Femur (tissue), 1 donor: ENCODE measurements at regions not wholly inside any gene's neighbourhood (a gene's known extent, or its start where the extent isn't known, plus 50 kb on each side); places are given as distances from the start of the nearest gene placed in this dataset.

ENCODE experiments used
- DNase-seq: peaks from one replicate; pipeline ENCODE4 v3.0.0-alpha.2; 2017

DNA sequence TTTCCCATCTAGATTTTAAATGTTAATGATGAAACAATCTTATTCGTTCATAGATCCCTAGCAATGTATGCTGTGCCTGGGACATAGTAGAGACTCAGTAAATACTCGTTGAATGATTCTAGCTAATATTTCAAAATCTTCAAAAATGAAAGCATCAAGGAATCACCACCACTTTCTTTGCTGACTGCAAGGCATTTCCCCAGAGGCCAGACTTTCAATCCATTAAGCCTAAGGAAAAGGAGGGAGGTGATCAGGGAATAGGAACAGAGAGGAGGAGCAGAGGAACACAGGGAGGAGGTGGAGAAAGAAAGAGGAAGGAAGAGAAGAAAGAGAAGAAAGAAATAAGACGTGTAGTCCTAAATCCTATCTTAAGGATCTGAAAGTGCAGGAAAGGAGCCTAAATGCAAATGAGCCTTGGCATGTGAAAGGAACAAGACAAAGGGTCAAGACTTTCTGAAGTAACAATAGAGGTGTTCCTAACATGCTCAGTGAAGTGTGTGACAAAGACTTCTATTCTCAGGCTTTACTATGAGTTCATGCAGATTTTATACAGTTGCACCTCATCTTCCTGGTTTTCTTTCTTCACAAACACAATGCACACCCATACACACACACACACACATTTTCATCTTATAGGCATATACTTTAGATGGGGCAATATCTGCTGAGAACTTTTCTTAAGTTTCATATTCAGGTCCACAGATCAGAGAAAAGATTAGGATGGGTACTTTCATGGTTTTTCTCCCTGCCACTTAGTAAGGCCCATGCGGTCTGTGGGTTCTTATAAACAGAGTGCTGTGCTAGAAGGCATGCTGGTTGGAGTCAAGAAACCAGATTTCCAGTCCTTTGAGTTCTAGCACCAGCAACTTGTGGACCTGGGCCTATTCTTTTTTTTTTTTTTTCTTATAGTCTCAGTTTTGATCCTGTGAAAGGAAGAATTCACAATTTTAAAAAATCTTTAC lies 512.2 kb upstream of the TNC start:
- DNase-seq = no peak

DNA sequence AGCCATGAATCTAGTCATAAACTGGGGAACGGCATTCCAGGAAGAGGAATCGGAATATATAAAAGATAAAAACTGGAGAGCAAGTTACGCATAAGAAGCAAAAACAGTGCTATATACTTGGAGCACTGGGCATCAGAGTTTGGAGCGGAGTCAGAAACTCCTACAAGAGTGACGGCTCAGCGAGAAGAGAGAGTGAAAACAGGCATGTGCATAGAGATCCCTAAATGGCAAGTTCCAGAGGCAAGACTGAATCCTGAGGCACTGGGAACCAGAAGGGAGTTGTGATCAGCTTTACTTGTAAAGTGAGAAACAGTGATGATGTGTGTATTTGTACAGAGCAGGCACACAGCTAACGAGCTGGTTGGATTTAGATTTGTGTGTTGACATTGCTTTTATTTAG lies 514.4 kb upstream of the TNC start:
- DNase-seq = no peak

DNA sequence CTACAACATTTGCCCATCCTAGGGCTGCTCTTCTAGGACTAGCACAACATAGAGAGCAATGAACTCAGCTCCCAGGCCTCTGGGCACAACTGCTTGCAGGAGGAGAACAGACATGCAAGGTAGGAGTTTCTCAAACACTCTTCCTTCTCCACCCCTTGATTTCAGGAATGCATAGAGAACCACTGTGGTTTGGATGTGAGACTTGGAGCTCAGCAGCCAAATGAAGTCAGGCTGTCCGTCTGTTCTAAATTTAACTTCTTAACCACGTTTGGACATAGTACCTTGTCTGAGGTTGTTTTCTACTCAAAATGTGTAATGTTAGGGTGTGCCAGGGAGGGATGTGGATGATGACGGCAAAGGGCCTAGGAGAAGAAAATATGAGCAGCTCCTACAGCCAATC lies 515.1 kb upstream of the TNC start:
- peak; percentile 36 for DNase-seq

DNA sequence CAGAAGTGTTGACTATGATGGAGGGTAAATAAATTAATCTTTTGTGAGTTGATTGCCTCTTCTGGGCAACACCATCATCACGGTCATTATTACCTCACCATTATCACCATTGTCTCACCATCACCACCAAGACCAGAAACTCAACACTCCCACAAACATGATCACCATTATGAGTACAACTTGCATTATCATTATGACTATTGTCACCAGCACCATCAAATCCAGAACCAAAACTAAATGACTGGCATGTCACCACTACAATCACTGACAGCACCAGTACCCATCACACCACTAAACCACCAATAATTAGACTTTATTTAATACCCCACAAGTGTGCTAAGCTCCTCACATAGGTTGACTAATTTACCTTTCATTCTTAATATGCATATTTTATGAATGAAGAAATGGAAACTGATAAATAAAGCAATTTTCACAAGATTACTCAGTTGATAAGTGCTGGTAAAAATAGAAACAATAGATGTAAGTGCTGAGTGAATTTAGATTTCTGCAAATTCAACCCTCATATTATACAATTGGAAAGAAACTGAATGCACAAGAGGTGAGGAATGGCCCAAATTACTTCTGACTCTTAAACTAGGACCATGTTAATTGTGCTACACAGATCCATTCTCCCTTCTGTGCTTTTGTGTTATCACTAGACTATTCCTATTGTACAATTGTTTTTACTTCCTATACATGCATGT lies 517.8 kb upstream of the PAPPA start:
- no peak for DNase-seq

DNA sequence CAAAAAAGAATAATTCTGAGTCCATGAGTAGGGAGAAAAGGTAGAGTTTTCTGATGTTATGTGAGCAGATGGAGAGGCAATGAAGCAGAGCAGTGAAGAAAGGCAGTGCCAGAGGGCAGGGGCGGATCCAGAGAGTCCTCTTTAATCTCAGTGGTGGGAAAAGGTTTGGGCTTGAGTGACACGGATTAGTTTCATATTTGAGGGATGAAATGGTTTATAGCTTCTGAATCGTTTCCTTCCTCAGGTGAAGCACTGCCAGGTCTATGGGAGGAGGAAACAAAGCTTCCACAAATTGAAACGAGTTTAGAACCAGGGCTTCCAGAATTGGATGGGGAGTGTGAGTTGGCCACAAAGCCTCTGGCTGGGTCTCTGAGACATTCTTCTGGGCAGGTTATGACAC lies 517.0 kb upstream of the PAPPA start:
- DNase-seq = no peak

DNA sequence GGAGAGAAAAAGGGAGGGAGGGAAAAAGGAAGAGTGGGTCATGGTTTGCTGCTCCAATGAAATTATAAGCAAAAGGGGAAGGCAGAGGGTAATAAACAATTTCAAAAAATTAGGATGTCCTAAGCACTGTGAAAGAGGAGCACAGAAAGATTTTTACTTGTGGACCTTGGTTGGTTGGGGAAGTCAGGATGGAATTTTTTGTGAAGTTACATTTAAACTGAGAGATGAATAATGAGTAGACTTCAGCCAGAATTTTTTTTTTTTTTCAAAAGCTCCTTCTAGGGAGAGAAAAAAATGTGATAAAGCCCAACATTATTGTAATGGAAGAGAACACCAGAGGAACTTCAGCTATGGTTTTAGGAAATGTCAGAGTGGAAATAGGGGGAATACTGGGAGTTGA lies 515.9 kb upstream of the PAPPA start:
- DNase-seq = no peak

DNA sequence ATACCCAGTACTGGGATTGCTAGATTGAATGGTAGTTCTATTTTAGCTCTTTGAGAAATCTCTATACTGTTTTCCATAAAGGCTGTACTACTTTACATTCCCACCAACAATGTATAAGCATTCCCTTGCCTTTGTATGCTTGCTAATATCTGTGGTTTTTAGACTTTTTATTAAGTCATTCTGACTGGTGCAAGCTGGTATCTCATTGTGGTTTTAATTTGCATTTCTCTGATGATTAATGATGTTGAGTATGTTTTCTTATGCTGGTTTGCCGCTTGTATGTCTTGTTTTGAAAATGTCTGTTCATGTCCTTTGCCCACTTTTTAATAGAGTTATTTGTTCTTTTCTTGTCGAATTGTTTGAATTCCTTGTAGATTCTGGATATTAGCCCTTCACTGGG lies 512.7 kb upstream of the PAPPA start:
- no peak for DNase-seq

DNA sequence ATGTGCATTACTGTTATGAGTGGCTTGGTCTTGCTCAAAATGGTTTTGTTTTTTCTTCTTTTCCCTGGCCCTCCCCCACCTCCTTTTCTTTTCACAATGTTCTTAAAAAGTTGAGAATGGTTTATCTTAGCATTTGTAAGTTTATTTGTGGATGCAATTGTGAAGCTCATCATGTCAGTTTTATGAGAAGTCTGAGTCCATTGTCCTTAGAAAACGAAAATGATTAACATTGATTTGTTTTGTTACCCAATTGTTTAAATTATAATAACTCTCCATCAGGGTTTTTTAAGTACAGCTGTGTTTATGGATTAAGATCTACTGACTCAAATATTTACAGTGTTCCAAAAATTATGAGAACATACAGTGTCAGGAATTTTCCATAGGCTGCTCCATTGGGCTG lies 511.3 kb upstream of the PAPPA start:
- DNase-seq = no peak

DNA sequence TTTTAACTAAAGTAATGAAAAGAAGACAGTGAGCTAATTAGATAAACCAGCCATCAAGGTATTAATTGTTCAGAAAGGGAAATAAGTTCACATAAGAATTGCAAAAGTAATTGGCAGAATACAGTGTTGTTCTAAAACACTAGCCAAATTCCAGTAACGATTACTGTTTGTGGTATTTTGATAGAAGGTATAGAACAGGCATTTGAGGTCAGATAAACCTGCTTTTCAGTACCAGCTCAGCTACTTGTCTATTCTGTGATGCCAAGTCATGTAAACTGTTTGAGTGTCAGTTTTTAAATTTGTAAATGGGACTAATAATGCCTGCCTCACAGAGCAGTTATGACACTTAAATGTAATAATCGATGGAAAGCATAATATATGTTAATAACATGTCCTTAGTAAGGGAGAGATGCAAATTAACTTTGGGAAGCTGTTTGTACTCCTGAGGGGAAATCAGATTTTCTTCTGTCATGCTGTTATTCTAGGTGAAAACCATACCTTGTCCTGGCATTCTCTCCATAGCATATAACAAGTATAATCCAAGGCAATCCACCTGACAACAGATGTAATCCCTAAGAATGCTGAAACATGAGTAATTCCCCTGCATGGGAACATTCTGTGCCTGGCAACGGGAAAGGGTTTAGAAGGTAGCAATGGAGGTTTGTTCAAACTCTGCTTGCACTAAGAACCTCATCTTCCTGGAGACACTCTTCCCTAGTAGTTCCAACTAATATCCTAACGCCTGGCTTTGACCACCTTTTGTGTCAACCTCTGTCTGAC lies 509.5 kb upstream of the PAPPA start:
- DNase-seq = no peak

DNA sequence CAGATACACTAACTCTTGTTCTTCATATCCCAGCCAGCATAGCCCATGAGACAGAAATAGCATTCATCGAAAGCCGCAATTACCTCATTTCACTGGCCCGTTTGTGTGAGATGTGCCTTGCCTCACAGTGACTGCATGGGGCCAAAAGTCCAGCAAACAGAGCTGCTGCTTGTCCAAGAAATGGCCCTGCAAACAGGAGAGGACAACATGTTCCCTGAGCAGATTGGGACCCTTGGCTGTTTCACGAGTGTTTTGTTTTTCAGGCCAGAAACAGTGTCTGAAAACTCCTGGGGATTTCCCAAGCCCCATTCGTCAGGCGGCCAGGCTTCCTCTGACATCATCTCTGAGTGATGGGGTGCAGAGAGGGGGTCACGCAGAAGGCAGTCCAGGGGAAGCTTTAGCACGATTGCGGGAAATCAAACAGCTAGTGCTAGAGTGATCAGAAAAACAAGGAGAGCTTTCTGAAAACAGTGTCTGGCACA lies 503.6 kb upstream of the PAPPA start:
- peak; percentile 52 for DNase-seq

DNA sequence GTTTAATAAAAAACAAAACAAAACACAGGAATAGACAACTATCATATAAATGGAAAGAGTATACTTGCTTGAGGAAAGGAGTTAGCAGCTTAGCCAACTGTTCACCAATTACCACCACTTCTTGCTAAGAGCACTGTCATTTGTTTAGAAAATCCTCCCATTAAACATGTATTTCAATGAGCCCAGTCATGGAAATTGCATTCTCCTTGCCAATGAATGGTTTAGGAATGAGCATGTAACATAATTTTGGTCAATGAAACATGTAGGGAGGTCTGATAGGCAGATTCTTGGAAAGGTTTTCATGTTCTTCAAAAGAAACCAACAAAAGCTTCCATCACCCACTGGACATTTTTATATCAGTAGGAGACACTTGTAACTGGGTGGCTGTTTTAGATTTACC lies 502.8 kb upstream of the PAPPA start:
- no peak for DNase-seq

DNA sequence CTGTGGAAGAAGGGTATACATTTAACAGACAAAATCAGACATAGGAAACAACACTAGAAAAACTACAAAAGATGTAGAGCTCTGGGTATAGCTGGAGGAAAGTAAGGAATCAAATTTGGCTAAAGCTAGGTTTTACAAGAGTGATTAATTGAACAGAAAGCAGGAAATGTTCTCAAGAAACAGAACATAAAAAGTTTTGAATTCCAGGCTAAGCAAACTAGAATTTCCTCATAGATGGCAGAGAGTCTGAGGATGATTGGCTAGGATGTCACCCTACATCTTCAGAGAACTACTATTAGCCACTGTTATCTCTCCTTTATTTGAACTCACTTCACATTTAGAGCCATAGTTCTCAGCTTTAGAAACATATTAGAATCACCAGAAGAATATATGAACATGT lies 502.1 kb upstream of the PAPPA start:
- no peak for DNase-seq

DNA sequence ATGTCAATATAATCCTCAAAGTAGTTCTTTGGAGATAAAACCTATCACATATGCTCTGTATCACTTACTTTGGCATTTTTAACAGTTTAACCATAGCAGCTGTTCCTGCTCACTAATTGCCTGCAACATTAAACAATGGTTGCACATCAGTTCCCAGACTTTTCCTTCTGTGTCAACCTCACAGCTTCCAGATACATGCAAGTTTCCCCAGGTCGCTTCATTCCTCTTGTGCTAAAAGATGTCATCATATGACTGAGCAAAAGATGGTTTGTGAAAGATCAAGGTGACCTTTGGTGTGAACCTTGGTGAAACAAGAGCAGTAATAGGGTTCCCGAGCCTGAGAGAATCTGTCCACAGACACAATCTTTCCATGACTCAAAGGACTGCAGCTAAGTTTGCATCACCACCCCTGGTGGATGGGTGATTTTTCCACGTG lies 500.4 kb upstream of the PAPPA start:
- no peak for DNase-seq

DNA sequence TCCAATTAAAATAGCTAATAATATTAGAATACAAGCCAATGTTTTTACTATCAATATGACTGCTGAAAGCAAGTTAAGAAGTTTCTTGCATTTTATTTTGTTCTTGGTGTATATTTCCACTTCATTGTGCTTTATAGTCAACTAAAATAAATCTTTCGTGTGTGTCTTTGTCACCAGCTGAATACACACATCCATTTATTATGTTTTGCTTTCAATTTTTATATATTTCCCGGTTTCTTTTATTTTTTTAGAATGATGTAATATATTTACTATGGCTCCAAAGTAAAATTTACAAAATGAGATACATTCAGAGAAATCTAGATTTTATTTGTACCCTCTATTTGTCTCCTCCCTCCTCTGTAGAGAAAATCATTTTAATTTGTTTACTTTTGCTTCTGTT lies 495.9 kb upstream of the PAPPA start:
- DNase-seq = no peak

DNA sequence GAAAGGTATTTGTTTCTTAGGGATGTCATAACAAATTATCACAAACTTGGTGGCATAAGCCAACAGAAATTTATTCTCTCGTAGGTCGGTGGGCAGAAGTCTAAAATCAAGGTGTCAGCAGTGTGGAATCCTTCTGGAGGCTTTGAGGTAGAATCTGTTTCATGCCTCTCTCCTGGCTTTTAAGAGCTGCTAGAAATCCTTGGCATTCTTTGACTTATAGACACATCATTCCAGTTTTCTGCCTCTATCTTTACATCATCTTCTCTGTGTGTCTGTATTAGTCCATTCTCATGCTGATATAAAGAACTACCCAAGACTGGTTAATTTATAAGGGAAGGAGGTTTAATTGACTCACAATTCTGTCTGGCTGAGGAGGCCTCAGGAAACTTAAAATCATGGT lies 488.1 kb upstream of the PAPPA start:
- no peak for DNase-seq

DNA sequence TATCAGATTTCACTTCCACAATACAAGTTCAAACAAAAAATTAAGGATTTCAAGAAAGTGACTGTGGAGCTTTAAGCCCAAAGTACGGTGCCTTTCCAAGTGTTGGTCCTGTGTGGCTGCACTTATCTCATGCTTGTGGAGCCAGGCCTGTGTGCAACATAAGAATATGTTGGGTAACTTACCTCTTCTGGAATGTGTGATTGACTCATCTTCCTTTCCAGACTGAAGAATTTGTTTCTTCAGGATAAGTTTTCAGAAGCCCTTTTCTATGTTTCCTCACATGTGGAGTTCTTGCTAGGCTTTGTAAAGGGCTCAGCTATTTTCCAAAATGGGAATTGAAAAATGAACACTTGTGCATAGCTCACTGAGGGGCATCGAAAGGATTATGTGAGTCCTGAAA lies 485.1 kb upstream of the PAPPA start:
- DNase-seq = no peak

DNA sequence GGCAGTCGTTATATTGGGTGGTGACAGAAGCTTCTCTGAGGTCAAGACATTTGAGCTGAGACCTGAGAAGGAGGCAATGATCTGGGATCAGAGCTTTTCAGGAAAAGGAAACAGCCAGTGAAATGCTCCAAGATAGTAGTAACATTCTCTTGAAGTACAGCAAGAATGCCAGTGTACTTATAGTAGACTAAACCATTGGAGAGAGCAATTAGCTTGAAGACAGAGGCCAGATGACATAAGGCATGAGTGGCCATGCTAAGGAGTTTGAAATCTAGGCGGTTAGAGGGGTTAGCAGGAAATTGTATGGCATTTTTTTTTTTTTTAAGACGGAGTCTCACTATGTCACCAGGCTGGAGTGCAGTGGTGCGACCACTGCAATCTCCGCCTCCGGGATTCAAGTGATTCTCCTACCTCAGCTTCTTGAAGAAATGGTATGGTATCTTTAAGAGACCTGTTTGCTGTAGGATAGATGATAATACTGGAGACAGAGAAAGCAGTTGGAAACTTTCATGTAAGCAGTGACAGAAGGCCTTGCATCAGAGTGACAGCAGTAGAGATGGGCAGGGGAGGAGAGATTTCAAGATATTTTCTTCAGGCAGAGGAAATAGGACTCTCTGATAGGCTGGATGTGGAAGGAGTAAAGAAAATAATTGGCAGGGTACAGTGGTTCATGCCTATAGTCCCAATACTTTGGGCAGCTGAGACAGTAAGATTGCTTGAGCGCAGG lies 482.2 kb upstream of the PAPPA start:
- DNase-seq = no peak

DNA sequence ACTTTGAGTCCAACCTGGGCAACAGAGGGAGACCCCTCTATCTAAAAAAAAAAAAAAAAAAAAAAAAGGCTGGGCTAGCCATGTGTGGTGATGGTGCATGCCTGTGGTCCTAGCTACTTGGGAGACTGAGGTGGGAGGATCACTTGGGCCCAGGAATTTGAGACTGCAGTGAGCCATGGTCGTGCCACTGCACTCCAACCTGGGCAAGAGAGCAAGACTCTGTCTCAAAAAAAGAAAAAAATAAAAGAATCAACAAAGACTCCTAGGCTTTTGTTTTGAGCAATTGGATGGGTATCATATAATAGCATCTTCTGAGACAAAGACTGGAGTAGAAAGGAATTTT lies 481.7 kb upstream of the PAPPA start:
- DNase-seq = no peak

DNA sequence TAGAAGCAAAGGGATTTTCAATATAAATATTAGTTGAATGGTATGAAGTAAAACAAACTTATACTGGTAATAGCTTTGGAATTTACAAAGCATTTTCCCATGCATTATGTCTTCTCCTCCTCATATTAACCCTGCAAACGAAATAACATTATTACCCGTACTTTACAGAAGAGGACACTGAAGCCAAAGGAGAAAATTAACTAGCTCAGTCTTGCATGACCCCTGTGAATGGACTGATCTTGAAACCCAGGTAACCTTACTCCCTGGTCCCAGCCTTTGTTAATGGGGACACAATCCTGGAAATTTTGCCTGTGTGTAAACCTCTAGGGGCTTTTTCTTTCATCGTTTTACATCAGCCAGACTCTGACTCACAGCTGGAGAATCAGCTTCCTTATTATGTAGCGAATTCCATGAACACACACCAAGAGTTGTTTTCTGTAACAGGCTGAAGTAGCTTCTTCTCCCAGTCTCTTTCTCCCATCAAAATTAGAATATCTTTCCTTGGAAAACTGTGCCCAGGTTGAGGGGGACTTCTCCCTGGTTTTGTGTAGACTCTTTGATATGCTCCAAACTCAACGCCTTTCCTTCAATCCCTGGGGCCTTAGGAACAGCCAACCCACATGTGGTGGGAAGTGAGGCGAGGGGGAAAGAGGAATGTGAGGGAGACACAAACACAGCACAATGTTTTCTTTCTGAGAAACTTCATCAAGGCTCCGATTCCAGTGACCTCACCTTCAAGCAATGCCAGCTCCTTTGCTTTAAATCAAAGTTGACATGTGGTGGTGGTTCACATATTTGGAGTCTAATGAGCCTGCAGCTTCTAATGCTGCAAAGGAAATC lies 480.9 kb upstream of the PAPPA start:
- DNase-seq = peak; percentile 28

DNA sequence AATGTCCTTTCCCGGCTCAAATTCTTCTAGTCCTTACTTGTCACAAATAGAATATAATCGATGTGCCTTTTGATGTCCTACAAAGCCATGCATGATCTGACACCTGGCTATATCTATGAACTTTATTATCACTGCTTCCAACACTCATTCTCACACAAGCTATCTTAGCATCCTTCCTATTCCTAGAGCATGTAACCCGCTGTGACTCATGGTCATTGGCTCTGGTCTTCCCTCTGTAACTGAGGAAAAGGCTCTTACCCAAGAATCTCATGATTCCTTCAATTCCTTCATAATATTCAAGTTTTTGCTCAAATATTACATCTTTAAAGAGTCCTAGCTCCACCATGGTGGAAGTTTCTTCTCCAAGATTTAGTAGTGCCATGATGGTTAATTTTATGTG lies 480.0 kb upstream of the PAPPA start:
- no peak for DNase-seq

DNA sequence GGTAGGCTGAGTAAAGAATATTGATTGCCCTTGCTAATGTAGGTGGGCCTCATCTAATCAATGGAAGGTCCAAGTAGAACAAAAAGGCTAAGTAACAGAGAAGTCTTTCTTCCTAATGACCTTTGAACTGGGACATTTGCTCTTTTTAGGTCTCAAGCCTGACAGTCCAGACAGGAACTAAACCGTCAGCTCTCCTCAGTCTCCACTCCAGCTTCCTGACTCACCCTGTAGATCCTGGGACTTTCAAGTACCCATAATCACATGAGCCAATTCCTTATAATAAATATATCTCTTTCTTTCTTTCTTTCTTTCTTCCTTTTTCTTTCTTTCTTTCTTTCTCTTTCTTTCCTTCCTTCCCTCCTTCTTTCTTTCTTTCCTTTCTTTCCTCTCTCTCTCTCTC lies 479.5 kb upstream of the PAPPA start:
- no peak for DNase-seq

DNA sequence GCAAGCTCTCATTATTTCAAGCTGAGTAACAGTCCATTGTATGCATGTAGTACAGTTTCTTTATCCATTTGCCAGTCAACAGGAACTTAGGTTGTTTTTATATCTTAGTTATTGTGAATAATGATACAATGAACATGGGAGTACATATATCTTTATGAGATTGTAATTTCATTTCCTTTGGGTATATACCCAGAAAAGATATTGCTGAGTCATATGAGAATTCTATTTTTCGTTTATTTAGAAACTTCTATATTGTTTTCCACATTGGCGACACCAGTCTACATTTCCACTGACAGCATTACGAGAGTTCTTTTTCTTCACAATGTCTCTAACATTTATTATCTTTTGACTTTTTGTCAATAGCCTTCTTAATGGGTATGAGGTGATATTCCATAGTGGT lies 477.8 kb upstream of the PAPPA start:
- no peak for DNase-seq
